CD4-positive, CD25-positive, alpha-beta regulatory T cell (primary cell): ENCODE measurements at regions not wholly inside any gene's neighbourhood (a gene's known extent, or its start where the extent isn't known, plus 50 kb on each side); places are given as distances from the start of the nearest gene placed in this dataset.

Experiments
- ATAC-seq, 2 donors: fragments of 150-1000 bp; cut with Tn5 transposase; one replicate each; pipeline ENCODE4 v1.10.0; 2021; ENCODE audit warnings: low read depth in 2 of 2, moderate number of reproducible peaks in 2 of 2, moderate library complexity in 1 of 2
- DNase-seq, 3 donors: peaks; one replicate each; pipeline versions ENCODE4 v3.0.0 to v3.0.0-alpha.2; 2012 to 2022; ENCODE audit warnings: mixed read lengths in 1 of 3
- H3K27ac ChIP-seq: one replicate; pipeline ENCODE4 v1.7.0; 2013; ENCODE audit warnings: mild to moderate bottlenecking, low read length; ENCODE audit not compliant: insufficient read depth, poor library complexity, severe bottlenecking
- H3K27me3 ChIP-seq: one replicate; pipeline ENCODE4 v1.7.0; 2013; ENCODE audit warnings: low read length; ENCODE audit not compliant: control insufficient read depth, insufficient read depth
- H3K36me3 ChIP-seq: one replicate; pipeline ENCODE4 v1.7.0; 2013; ENCODE audit warnings: mild to moderate bottlenecking, low read length, moderate library complexity; ENCODE audit not compliant: control insufficient read depth, insufficient read depth
- H3K4me1 ChIP-seq: 2 replicates; pipeline ENCODE4 v1.7.0; 2013; ENCODE audit warnings: mild to moderate bottlenecking, low read length; ENCODE audit not compliant: insufficient read depth, control insufficient read depth, poor library complexity, severe bottlenecking
- H3K4me3 ChIP-seq: one replicate; pipeline ENCODE4 v1.7.0; 2013; ENCODE audit warnings: low read depth, mild to moderate bottlenecking, low read length, moderate library complexity
- H3K9me3 ChIP-seq, 2 experiments: 1 replicate in 1 of 2; 2 replicates in 1 of 2; pipeline ENCODE4 v1.7.0; 2013; ENCODE audit warnings: low read length in 2 of 2, mild to moderate bottlenecking in 1 of 2, moderate library complexity in 1 of 2; ENCODE audit not compliant: control insufficient read depth in 2 of 2
- H3K27ac Mint-ChIP-seq, 3 donors: one replicate each; pipeline ENCODE4 v1.8.0; 2020 to 2022; ENCODE audit warnings: mild to moderate bottlenecking in 3 of 3, mixed read lengths in 3 of 3, moderate library complexity in 2 of 3
- H3K27me3 Mint-ChIP-seq: one replicate; pipeline ENCODE4 v1.8.0; 2022; ENCODE audit warnings: mild to moderate bottlenecking, mixed read lengths
- H3K36me3 Mint-ChIP-seq: one replicate; pipeline ENCODE4 v1.8.0; 2020; ENCODE audit warnings: mixed read lengths
- H3K4me1 Mint-ChIP-seq, 4 donors: one replicate each; pipeline ENCODE4 v1.8.0; 2020 to 2022; ENCODE audit warnings: mixed read lengths in 4 of 4, mild to moderate bottlenecking in 1 of 4
- H3K4me3 Mint-ChIP-seq, 4 donors: one replicate each; pipeline ENCODE4 v1.8.0; 2020 to 2022; ENCODE audit warnings: mild to moderate bottlenecking in 4 of 4, mixed read lengths in 4 of 4, moderate library complexity in 3 of 4
- H3K9me3 Mint-ChIP-seq, 7 donors: one replicate each; pipeline ENCODE4 v1.8.0; 2020 to 2022; ENCODE audit warnings: mixed read lengths in 7 of 7, mild to moderate bottlenecking in 3 of 7, moderate library complexity in 2 of 7

DNA sequence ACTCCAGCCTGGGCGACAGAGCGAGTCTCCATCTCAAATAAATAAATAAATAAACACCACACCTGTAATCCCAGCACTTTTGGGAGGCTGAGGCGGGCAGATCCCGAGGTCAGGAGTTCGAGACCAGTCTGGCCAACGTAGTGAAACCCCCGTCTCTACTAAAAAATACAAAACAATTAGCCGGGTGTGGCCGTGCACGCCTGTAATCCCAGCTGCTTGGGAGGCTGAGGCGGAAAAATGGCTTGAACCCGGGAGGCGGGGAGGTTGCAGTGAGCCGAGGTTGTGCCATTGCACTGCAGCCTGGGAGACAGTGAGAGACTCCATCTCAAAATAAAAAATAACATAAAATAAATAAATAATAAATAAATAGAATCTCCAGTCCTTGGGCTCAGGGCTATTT lies 185.8 kb downstream of the SHOX start:
- H3K27me3 ChIP-seq, result no peaks in the 10 kb centered on the region
- H3K9me3 Mint-ChIP-seq, result peaks cover 0 to 4% (median 1%) of the 10 kb centered on the region in 7 donors
- ATAC-seq (no peak), DNase-seq (no peak)
- H3K4me1 ChIP-seq, result no peaks in the 10 kb centered on the region
- no peaks in the 10 kb centered on the region for H3K9me3 ChIP-seq
- no peaks in the 10 kb centered on the region for H3K36me3 ChIP-seq
- H3K27me3 Mint-ChIP-seq, result no peaks in the 10 kb centered on the region
- no peak overlapping the region for H3K27ac ChIP-seq
- H3K4me1 Mint-ChIP-seq, result no peaks in the 10 kb centered on the region
- H3K4me3 ChIP-seq, result no peak overlapping the region
- no peaks in the 10 kb centered on the region for H3K36me3 Mint-ChIP-seq
- H3K27ac Mint-ChIP-seq, result no peak overlapping the region
- H3K4me3 Mint-ChIP-seq, result no peak overlapping the region

DNA sequence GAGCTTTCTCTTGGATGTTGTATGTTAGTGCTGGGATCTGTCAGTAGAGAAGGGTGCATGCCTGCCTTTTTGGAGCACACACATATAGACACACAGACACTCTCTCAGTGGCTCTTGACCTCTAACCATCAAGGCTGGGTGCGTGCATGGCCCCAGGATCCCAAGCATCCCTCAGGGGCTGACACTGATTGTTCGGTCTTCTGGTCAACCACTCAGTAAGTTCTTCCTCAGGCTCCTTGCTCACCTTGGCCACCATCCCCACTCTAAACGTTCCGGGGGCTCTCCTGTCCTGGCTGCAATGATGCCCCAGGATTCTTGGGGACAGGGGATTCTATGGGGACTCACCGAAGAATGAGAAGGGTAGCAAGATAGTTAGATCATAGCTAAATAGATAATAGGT lies 179.6 kb downstream of the SHOX start:
- no peak for DNase-seq
- Histone ChIP-seq H3K9me3 (no peaks in the 10 kb centered on the region), H3K4me1 (no peaks in the 10 kb centered on the region), H3K36me3 (no peaks in the 10 kb centered on the region), H3K4me3 (no peak overlapping the region), H3K27ac (no peak overlapping the region), H3K27me3 (no peaks in the 10 kb centered on the region)
- Mint-ChIP-seq H3K27ac (no peak overlapping the region), H3K36me3 (no peaks in the 10 kb centered on the region), H3K4me1 (no peaks in the 10 kb centered on the region), H3K4me3 (no peak overlapping the region), H3K27me3 (no peaks in the 10 kb centered on the region), H3K9me3 (peaks cover 0 to 3% (median 0%) of the 10 kb centered on the region in 7 donors)
- ATAC-seq, result no peak

DNA sequence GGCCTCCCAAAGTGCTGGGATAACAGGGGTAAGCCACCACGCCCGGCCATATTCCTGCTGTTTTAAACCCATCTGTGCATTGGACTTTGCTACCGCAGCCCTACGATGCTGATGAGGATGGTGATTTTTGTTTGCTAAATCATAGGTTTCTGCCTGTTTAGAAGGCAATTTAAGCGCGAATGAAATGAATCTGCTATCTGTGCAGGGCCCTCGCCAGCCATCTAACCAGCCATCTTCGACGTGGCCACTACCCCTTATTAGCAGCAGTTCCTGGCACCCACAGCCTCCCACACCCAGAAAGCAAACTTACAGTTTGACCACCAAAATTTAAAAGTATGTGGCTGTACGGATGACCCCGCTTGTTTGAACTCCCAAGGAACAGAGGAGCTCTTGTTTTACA lies 178.5 kb downstream of the SHOX start:
- H3K4me3 ChIP-seq, result no peak overlapping the region
- peaks cover 0 to 3% (median 2%) of the 10 kb centered on the region in 7 donors for H3K9me3 Mint-ChIP-seq
- no peak overlapping the region for H3K27ac ChIP-seq
- H3K36me3 Mint-ChIP-seq, result no peaks in the 10 kb centered on the region
- no peaks in the 10 kb centered on the region for H3K4me1 ChIP-seq
- no peak overlapping the region for H3K27ac Mint-ChIP-seq
- H3K4me1 Mint-ChIP-seq, result peaks cover 0 to 2% (median 0%) of the 10 kb centered on the region in 4 donors
- no peaks in the 10 kb centered on the region for H3K9me3 ChIP-seq
- ATAC-seq (no peak), DNase-seq (no peak)
- no peaks in the 10 kb centered on the region for H3K27me3 ChIP-seq
- H3K4me3 Mint-ChIP-seq, result no peak overlapping the region
- no peaks in the 10 kb centered on the region for H3K36me3 ChIP-seq
- no peaks in the 10 kb centered on the region for H3K27me3 Mint-ChIP-seq

DNA sequence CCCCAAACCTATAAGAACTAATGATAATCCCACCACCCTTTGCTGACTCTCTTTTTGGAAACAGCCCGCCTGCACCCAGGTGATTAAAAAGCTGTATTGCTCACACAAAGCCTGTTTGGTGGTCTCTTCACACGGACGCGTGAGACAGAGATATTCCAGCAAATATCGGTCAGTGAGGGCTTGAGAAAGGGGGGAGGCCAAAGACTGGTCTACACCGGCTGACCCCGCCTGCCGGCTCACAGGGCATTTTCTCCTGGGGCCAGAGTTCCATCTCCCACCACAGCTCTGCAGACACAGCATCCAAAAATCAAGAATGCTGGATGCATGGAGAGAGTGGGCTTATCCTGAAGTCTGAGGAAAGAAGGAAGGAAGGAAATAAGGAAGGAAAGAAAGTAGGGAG lies 176.0 kb downstream of the SHOX start:
- H3K9me3 Mint-ChIP-seq, result peaks cover 0 to 5% (median 2%) of the 10 kb centered on the region in 7 donors
- peaks cover 4% of the 10 kb centered on the region for H3K27me3 Mint-ChIP-seq
- no peak overlapping the region for H3K27ac Mint-ChIP-seq
- peak overlapping the region in 1 of 4 donors; percentile 4 for H3K4me3 Mint-ChIP-seq
- ATAC-seq (no peak), DNase-seq (no peak)
- no peaks in the 10 kb centered on the region for H3K36me3 Mint-ChIP-seq
- no peaks in the 10 kb centered on the region for H3K36me3 ChIP-seq
- H3K4me1 ChIP-seq, result no peaks in the 10 kb centered on the region
- H3K9me3 ChIP-seq, result no peaks in the 10 kb centered on the region
- no peaks in the 10 kb centered on the region for H3K27me3 ChIP-seq
- H3K27ac ChIP-seq, result no peak overlapping the region
- H3K4me3 ChIP-seq, result no peak overlapping the region
- H3K4me1 Mint-ChIP-seq, result peaks cover 0 to 2% (median 0%) of the 10 kb centered on the region in 4 donors

DNA sequence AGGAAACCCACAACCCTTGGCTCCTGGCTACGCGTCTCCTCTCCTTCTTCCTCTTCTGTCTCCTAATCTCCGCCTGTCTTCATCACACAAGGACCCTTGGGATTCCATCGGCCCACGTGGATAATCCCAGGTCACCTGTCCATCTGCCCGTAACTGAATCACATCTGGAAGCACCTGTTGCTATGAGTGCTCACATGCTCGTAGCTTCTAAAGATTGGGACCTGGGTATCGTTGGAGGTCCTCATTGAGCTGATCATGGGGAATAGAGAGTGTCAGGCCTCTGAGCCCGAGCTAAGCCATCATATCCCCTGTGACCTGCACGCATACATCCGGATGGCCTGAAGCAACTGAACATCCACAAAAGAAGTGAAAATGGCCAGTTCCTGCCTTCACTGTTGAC lies 175.4 kb downstream of the SHOX start:
- Mint-ChIP-seq H3K27ac (no peak overlapping the region), H3K36me3 (no peaks in the 10 kb centered on the region), H3K9me3 (peaks cover 0 to 8% (median 2%) of the 10 kb centered on the region in 7 donors), H3K4me1 (peaks cover 0 to 2% (median 0%) of the 10 kb centered on the region in 4 donors), H3K27me3 (peaks cover 4% of the 10 kb centered on the region), H3K4me3 (no peak overlapping the region)
- H3K4me3 ChIP-seq, result no peak overlapping the region
- no peaks in the 10 kb centered on the region for H3K27me3 ChIP-seq
- H3K9me3 ChIP-seq, result no peaks in the 10 kb centered on the region
- no peaks in the 10 kb centered on the region for H3K4me1 ChIP-seq
- no peaks in the 10 kb centered on the region for H3K36me3 ChIP-seq
- H3K27ac ChIP-seq, result no peak overlapping the region
- DNase-seq (no peak), ATAC-seq (no peak)

DNA sequence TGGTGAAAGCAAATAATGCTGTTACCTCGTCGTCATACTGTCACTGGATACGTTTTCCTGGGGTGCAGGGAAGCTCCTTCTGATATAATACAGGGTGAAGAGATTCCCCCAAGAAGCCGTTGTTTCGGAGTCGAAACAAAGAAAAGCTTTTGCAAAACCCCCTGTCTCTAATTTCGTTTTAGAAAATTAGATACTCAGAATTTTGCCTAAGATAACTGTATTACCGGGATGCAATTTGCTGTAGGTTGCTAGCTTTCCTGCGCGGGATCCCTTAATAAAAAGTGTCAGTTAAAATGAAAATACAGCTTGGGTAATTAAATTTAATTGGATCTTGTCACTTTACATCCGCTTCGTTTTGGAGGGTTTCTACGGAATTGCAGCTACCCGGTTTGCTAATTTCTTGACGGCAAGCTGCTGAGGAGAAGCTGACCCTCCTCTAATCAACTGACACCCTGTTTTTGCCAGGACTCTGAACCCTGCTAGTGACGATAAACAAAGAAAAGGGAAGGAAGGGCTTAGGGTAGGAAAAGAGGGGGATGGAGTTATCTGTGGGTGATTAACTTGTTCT lies 174.6 kb downstream of the SHOX start:
- DNase-seq (no peak), ATAC-seq (no peak)
- no peaks in the 10 kb centered on the region for H3K9me3 ChIP-seq
- Mint-ChIP-seq H3K9me3 (peaks cover 0 to 10% (median 4%) of the 10 kb centered on the region in 7 donors), H3K36me3 (no peaks in the 10 kb centered on the region), H3K27me3 (peaks cover 4% of the 10 kb centered on the region), H3K27ac (no peak overlapping the region), H3K4me1 (peaks cover 0 to 2% (median 0%) of the 10 kb centered on the region in 4 donors), H3K4me3 (no peak overlapping the region)
- H3K36me3 ChIP-seq, result no peaks in the 10 kb centered on the region
- no peaks in the 10 kb centered on the region for H3K27me3 ChIP-seq
- H3K4me3 ChIP-seq, result no peak overlapping the region
- no peak overlapping the region for H3K27ac ChIP-seq
- H3K4me1 ChIP-seq, result no peaks in the 10 kb centered on the region

DNA sequence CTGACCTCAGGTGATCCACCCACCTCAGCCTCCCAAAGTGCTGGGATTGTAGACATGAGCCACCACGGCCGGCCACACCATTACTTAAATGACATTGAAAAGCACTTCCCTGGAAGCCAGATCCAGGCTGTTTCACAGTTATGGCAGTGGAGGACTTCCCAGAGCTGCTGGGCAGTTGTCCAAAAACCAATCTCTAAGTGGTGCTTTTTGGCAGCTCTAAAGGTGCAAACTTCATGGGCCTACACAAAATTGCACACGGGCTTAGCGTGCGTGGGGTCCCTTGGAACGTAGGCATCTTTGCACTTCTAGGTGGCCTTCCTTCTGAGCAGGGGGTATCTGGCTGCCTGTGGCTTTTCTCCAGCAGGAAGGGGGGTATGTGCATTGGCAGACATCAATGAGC lies 172.3 kb downstream of the SHOX start:
- no peak overlapping the region for H3K27ac Mint-ChIP-seq
- ATAC-seq (no peak), DNase-seq (no peak)
- H3K4me3 Mint-ChIP-seq, result no peak overlapping the region
- Histone ChIP-seq H3K27me3 (no peaks in the 10 kb centered on the region), H3K36me3 (no peaks in the 10 kb centered on the region), H3K9me3 (peaks cover 0 to 3% of the 10 kb centered on the region in 2 experiments), H3K4me3 (no peak overlapping the region), H3K4me1 (no peaks in the 10 kb centered on the region), H3K27ac (no peak overlapping the region)
- H3K9me3 Mint-ChIP-seq, result peaks cover 0 to 14% (median 4%) of the 10 kb centered on the region in 7 donors
- H3K4me1 Mint-ChIP-seq, result peaks cover 0 to 2% (median 0%) of the 10 kb centered on the region in 4 donors
- H3K36me3 Mint-ChIP-seq, result no peaks in the 10 kb centered on the region
- peaks cover 4% of the 10 kb centered on the region for H3K27me3 Mint-ChIP-seq

DNA sequence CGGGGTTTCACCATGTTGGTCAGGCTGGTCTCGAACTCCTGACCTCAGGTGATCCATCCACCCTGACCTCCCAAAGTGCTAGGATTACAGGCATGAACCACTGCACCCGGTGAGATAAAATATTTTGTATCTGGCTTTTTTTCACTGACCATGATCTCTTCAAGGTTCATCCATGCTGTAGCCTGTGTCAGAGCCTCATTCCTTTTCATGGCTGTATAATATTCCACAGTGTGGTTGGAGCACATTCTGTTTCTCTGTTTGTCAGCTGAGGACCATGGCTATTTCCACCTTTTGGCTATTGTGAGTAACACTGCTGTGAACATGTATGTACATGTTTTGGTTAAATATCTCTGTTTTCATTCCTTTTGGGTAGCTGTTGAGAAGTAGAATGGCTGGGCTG lies 169.2 kb downstream of the SHOX start:
- no peak for ATAC-seq
- Histone ChIP-seq H3K4me1 (no peaks in the 10 kb centered on the region), H3K27ac (no peak overlapping the region), H3K36me3 (no peaks in the 10 kb centered on the region), H3K27me3 (no peaks in the 10 kb centered on the region), H3K9me3 (peaks cover 0 to 3% of the 10 kb centered on the region in 2 experiments), H3K4me3 (no peak overlapping the region)
- Mint-ChIP-seq H3K4me1 (peaks cover 0 to 2% (median 0%) of the 10 kb centered on the region in 4 donors), H3K27ac (peak overlapping the region in 1 of 3 donors; percentile 61), H3K4me3 (no peak overlapping the region), H3K36me3 (no peaks in the 10 kb centered on the region), H3K27me3 (peaks cover 4% of the 10 kb centered on the region), H3K9me3 (peaks cover 0 to 14% (median 4%) of the 10 kb centered on the region in 7 donors)
- DNase-seq, result no peak
